ENCODE measurements at regions not wholly inside any gene's neighbourhood (a gene's known extent, or its start where the extent isn't known, plus 50 kb on each side); places are given as distances from the start of the nearest gene placed in this dataset.

GRCh38 chr6:121998631-121999030, 400.8 kb upstream of the HSF2 start:
- TF ChIP-seq CTCF (IDR thresholded peaks at IDR 0.05) = no peak
- no peak overlapping the region for H3K27ac ChIP-seq
- H3K27me3 ChIP-seq = no peaks in the 10 kb centered on the region
- no peaks in the 10 kb centered on the region for H3K36me3 ChIP-seq
- intact Hi-C loops (cut with DNase I) = no loop called here
- H3K4me1 ChIP-seq = no peaks in the 10 kb centered on the region
- H3K9me3 ChIP-seq = no peaks in the 10 kb centered on the region
- DNase-seq (ENCODE audit: low spot score in 2 of 2) = no peak
- H3K4me3 ChIP-seq = no peak overlapping the region

GRCh38 chr6:121999456-122000065, 399.9 kb upstream of the HSF2 start:
- DNase-seq (ENCODE audit: low spot score in 2 of 2) = no peak
- no peak for TF ChIP-seq CTCF (IDR thresholded peaks at IDR 0.05)
- H3K36me3 ChIP-seq = no peaks in the 10 kb centered on the region
- H3K27ac ChIP-seq = no peak overlapping the region
- no peaks in the 10 kb centered on the region for H3K4me1 ChIP-seq
- no peaks in the 10 kb centered on the region for H3K9me3 ChIP-seq
- intact Hi-C loops (cut with DNase I) = no loop called here
- H3K27me3 ChIP-seq = no peaks in the 10 kb centered on the region
- H3K4me3 ChIP-seq = no peak overlapping the region

- intact Hi-C loops (cut with DNase I) = no loop called here
- Histone ChIP-seq H3K9me3 (no peaks in the 10 kb centered on the region), H3K27me3 (no peaks in the 10 kb centered on the region), H3K27ac (no peak overlapping the region), H3K36me3 (no peaks in the 10 kb centered on the region), H3K4me1 (no peaks in the 10 kb centered on the region), H3K4me3 (no peak overlapping the region)
- DNase-seq (ENCODE audit: low spot score in 2 of 2) = no peak
- TF ChIP-seq CTCF (IDR thresholded peaks at IDR 0.05) = no peak
These were observed 393.8 kb upstream of the HSF2 start for GRCh38 chr6:122005661-122006060.

- no peak for TF ChIP-seq CTCF (IDR thresholded peaks at IDR 0.05)
- intact Hi-C loops (cut with DNase I) = no loop called here
- H3K27me3 ChIP-seq = no peaks in the 10 kb centered on the region
These were observed 392.1 kb upstream of the HSF2 start for GRCh38 chr6:122007339-122007738.

GRCh38 chr6:122008101-122008999, 391.1 kb upstream of the HSF2 start:
- intact Hi-C loops (cut with DNase I) = no loop called here
- Histone ChIP-seq H3K9me3 (no peaks in the 10 kb centered on the region), H3K36me3 (no peaks in the 10 kb centered on the region), H3K4me1 (no peaks in the 10 kb centered on the region), H3K4me3 (no peak overlapping the region), H3K27me3 (no peaks in the 10 kb centered on the region), H3K27ac (no peak overlapping the region)
- DNase-seq (ENCODE audit: low spot score in 2 of 2) = no peak
- no peak for TF ChIP-seq CTCF (IDR thresholded peaks at IDR 0.05)

More at GRCh38 chr6:122007339-122007738, 392.1 kb upstream of the HSF2 start:
- Histone ChIP-seq H3K4me3 (no peak overlapping the region), H3K27ac (no peak overlapping the region), H3K36me3 (no peaks in the 10 kb centered on the region), H3K4me1 (no peaks in the 10 kb centered on the region), H3K9me3 (no peaks in the 10 kb centered on the region)
- no peak for DNase-seq (ENCODE audit: low spot score in 2 of 2)

Data from ascending aorta (tissue), 2 donors.